Muscle layer of colon (tissue), 2 donors: ENCODE measurements at regions not wholly inside any gene's neighbourhood (a gene's known extent, or its start where the extent isn't known, plus 50 kb on each side); places are given as distances from the start of the nearest gene placed in this dataset.
A peak's percentile ranks its signal among the peaks of the same experiment; 100 is the strongest.

ENCODE experiments used
- H3K27ac ChIP-seq: one replicate; pipeline ENCODE4 v1.7.0; 2013; ENCODE audit warnings: low read depth, mild to moderate bottlenecking, low read length, moderate library complexity
- H3K27me3 ChIP-seq, 2 donors: one replicate each; pipeline ENCODE4 v1.7.0; 2013; ENCODE audit warnings: low read length in 2 of 2, mild to moderate bottlenecking in 2 of 2; ENCODE audit not compliant: insufficient read depth in 2 of 2, control insufficient read depth in 1 of 2
- H3K36me3 ChIP-seq: one replicate; pipeline ENCODE4 v1.7.0; 2013; ENCODE audit warnings: mild to moderate bottlenecking, low read length; ENCODE audit not compliant: insufficient read depth
- H3K4me1 ChIP-seq: one replicate; pipeline ENCODE4 v1.7.0; 2013; ENCODE audit warnings: mild to moderate bottlenecking, low read length; ENCODE audit not compliant: insufficient read depth
- H3K4me3 ChIP-seq, 2 donors: one replicate each; pipeline ENCODE4 v1.7.0; 2013; ENCODE audit warnings: low read length in 2 of 2, low read depth in 1 of 2, mild to moderate bottlenecking in 1 of 2, moderate library complexity in 1 of 2
- H3K9ac ChIP-seq: one replicate; pipeline ENCODE4 v1.7.0; 2013; ENCODE audit warnings: low read length
- H3K9me3 ChIP-seq: one replicate; pipeline ENCODE4 v1.7.0; 2013; ENCODE audit warnings: mild to moderate bottlenecking, low read length
- donor health status: abdominal sarcoma.
- donor health status: Adenocarcinoma of cecum.

DNA sequence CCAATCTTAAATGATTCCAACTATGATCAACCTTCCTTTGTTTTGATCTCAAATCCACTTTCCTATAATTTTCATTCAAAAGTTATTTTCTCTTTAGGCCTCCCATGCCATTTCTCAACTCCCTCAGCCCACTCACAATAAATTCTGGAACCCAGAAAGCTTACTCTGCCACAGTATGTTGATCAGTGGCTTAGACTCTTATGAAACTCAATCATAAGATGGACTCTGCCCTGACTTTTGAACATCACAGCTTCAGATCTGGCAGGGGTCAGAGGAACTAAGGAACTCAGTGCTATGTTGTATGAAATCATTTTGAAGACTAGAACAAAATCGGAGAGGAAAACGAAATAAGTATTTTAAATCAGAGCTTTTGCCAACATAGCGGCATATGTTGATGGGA is 59.8 kb upstream of the LGALSL start:
- Histone ChIP-seq H3K4me1 (no peaks in the 10 kb centered on the region), H3K27me3 (no peaks in the 10 kb centered on the region), H3K9me3 (no peaks in the 10 kb centered on the region), H3K27ac (no peak overlapping the region), H3K36me3 (no peaks in the 10 kb centered on the region), H3K4me3 (no peak overlapping the region), H3K9ac (no peak overlapping the region)

DNA sequence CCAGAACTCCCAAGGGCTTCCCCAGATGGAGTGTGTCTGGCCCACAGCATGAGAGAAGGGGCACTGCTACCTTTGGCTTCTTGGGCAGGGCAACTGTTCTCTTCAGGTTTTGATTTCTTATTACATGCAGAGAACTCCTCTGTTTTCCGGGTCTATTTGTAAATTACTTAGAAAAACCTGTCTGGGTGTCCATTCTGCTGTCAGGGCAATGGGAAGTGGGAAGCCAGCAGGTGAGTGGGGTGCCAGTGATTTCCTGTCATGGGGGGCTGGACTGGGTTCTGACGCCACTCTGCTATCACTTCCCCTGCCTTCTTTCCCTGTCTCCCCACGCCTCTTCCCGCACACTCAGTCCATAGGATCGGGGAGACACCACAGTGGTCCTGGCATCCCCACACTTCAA is 58.0 kb upstream of the LGALSL start:
- no peaks in the 10 kb centered on the region for H3K27me3 ChIP-seq

DNA sequence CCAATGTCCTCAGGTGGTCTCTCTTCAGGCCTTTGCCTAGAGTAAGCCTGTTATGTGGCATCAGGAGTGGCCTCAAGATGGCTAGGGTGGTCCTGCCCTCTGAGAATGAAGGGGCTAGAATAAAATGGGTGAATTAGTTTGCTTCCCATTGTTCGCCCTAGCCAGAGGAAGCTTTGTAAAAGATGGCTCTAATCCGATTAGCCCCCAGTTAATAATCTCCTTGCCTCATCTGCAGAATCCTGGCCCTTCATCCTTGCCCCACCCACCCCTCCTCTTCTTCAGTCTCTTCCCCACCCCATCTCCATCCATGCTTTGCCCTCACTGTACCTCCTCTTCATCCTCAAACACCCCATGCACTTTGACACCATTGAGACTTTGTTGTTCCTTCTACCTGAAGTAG is 57.4 kb upstream of the LGALSL start:
- no peak overlapping the region for H3K4me3 ChIP-seq
- H3K27me3 ChIP-seq: no peaks in the 10 kb centered on the region
- H3K9me3 ChIP-seq: no peaks in the 10 kb centered on the region
- H3K4me1 ChIP-seq: no peaks in the 10 kb centered on the region
- H3K27ac ChIP-seq: no peak overlapping the region
- no peak overlapping the region for H3K9ac ChIP-seq
- no peaks in the 10 kb centered on the region for H3K36me3 ChIP-seq

More for the DNA sequence above, 58.0 kb upstream of the LGALSL start:
- H3K36me3 ChIP-seq: no peaks in the 10 kb centered on the region
- H3K27ac ChIP-seq: no peak overlapping the region
- H3K4me1 ChIP-seq: no peaks in the 10 kb centered on the region
- no peaks in the 10 kb centered on the region for H3K9me3 ChIP-seq
- H3K4me3 ChIP-seq: no peak overlapping the region
- no peak overlapping the region for H3K9ac ChIP-seq

DNA sequence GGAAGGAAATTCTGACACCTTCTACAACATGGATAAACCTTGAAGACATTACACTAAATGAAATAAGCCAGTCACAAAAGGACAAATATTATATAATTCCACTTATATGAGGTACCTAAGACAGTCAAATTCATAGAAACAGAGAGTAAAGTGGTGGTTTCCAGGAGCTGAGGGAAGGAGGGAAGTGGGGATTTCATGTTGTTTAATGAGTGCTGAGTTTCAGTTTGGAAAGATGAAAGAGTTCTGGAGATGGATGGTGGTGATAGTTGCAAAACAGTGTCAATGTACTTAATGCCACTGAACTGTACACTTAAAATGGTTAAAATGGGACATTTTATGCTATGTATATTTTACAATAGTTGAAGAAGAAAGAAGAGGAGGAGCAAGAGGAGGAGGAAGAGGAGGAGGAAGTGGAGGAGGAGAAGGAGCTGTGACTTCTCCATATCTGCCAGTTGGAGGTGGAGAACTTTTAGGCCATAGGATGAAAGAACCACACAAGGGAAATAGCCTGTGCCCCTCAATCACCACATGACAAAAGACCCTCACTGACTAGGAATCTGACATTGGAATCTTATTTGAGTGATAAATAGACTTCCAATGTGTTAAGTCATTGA is 55.3 kb upstream of the LGALSL start:
- H3K9ac ChIP-seq: no peak overlapping the region
- H3K36me3 ChIP-seq: no peaks in the 10 kb centered on the region
- H3K9me3 ChIP-seq: no peaks in the 10 kb centered on the region
- no peak overlapping the region for H3K27ac ChIP-seq
- H3K4me3 ChIP-seq: no peak overlapping the region
- H3K4me1 ChIP-seq: peaks cover 10% of the 10 kb centered on the region
- no peaks in the 10 kb centered on the region for H3K27me3 ChIP-seq

DNA sequence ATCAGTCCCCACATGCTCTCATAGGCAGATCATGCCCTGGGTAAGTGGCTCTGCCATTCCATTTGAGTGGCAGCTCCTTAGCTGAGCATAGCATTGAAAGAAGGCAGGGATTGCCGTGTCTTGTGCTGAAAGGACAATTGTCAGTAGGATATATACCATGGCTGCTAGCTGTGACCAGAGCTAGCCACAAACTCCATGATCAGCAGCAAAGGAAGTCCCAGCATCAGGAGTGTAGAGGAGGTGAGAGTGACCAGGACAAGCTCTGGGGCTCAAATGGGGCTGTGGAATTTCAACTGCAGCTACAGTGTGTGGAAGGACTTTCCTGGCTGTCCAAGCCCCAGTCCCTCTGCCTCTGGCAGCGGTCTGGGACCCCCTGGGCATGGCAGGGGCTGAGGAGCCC is 54.4 kb upstream of the LGALSL start:
- Histone ChIP-seq H3K27me3 (no peaks in the 10 kb centered on the region), H3K9me3 (no peaks in the 10 kb centered on the region), H3K36me3 (no peaks in the 10 kb centered on the region), H3K4me3 (no peak overlapping the region), H3K9ac (no peak overlapping the region), H3K4me1 (peaks cover 19% of the 10 kb centered on the region), H3K27ac (no peak overlapping the region)

DNA sequence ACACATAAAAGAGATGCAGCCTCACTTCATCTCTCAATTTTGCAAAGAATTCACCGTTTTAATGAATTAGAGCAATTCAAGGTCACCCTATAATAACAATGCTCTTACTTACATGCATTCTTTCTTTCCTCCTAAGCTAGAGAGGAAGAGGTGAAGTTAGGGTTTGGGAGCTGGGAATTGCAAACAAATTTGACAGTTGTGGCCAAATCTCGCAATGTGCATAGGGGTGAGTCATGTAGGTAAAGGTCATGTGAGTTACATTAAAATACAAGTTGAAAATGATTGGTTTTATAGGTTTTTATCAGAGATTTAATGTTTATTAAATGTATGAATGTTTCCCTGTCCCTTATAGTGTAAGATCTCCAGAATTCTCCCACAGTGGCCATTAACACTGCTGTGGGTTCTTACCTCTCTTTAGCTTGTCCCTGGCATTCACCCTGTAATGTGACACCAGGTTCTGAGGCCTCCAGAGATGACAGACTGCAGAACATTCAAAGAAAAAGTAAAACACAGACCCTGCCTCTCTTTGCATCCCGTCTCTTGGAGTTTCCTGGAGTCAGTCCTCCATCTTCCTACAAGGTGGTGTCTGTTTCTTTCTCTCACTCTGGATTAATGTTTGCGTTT is 53.7 kb upstream of the LGALSL start:
- no peak overlapping the region for H3K4me3 ChIP-seq
- H3K27ac ChIP-seq: no peak overlapping the region
- H3K9ac ChIP-seq: no peak overlapping the region
- H3K27me3 ChIP-seq: no peaks in the 10 kb centered on the region
- H3K4me1 ChIP-seq: peaks cover 22% of the 10 kb centered on the region
- H3K9me3 ChIP-seq: no peaks in the 10 kb centered on the region
- no peaks in the 10 kb centered on the region for H3K36me3 ChIP-seq

DNA sequence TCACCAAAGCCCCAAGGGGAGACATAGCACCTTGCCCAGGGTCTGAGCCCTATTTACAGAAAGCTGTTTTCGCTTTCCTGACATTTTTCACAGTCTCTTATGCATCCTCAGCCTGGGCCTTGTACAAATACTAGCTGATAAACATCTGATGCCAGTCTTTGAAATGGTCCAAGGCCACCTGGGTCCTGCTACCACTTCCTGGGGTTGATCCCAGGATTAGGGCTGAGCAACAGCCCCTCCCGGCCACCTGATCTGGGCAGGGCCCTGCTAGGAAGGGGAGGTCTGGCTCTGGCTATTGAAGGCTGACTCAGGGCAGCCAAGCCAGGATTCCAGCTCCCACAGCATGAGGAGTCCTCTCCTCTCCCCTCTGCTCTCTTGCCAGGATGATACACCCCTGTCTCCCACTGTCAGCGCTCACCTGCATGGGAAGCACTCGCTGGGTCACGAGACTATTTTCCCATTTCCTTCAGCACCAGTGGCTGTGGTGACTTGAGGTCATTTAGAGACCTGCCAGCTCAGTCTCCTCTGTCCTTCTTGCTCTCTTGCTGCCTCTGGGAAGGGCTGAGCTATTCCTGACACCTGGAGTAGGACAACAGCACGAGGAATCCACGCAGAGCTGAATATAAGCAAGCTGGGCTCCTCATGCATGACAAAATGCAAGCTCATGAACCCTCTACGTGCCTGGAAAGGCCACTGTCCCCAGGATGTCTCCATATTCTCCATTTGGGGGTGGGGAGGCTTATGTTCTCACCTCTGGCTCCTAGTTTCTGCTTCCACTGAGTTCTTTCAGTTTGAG is 53.0 kb upstream of the LGALSL start:
- H3K27me3 ChIP-seq: no peaks in the 10 kb centered on the region
- no peaks in the 10 kb centered on the region for H3K9me3 ChIP-seq
- no peak overlapping the region for H3K27ac ChIP-seq
- no peak overlapping the region for H3K9ac ChIP-seq
- no peak overlapping the region for H3K4me3 ChIP-seq
- H3K4me1 ChIP-seq: peaks cover 28% of the 10 kb centered on the region
- no peaks in the 10 kb centered on the region for H3K36me3 ChIP-seq

DNA sequence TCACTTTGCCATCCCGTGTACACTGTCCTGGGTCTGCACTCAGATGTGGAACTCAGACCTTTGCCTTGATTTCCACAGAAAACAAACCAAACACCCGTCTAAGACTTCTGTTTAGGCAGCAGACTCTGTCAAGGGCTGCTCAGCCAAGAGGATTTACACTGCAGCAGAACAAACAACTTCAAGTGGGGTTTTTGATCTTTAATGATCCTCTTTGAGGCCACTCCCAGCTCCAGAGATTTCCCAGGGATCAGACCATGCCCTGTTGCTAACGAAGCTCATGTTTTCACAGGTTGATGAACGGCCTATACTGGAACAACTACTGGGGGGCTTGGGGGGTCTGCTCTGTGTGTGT is 52.5 kb upstream of the LGALSL start:
- Histone ChIP-seq H3K27me3 (no peaks in the 10 kb centered on the region), H3K4me3 (no peak overlapping the region), H3K27ac (no peak overlapping the region), H3K9me3 (no peaks in the 10 kb centered on the region), H3K4me1 (peaks cover 34% of the 10 kb centered on the region), H3K36me3 (no peaks in the 10 kb centered on the region), H3K9ac (no peak overlapping the region)

DNA sequence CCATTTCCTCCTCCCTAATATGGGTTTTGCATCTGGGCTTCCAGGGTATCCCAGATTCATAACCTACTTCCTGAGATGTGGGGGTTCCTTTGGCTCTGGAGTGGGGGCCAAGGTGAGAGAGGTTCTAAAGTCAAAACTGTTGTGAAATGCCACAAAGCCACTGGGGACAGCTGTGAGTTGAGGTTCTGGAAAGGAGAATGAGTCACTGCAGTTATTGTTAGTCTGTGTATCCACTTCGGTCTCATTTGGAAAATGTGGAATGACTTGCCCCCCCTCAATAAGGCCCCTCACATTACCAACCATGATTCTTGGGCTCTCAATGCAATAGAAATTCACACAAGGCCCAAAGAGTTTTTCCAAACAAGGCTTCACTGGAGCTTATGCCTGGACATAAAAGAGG is 51.1 kb upstream of the LGALSL start:
- peaks cover 35% of the 10 kb centered on the region for H3K4me1 ChIP-seq
- H3K9ac ChIP-seq: no peak overlapping the region
- H3K9me3 ChIP-seq: no peaks in the 10 kb centered on the region
- H3K4me3 ChIP-seq: peak overlapping the region in 1 of 2 donors; percentile 26
- H3K36me3 ChIP-seq: no peaks in the 10 kb centered on the region
- H3K27ac ChIP-seq: no peak overlapping the region
- no peaks in the 10 kb centered on the region for H3K27me3 ChIP-seq

DNA sequence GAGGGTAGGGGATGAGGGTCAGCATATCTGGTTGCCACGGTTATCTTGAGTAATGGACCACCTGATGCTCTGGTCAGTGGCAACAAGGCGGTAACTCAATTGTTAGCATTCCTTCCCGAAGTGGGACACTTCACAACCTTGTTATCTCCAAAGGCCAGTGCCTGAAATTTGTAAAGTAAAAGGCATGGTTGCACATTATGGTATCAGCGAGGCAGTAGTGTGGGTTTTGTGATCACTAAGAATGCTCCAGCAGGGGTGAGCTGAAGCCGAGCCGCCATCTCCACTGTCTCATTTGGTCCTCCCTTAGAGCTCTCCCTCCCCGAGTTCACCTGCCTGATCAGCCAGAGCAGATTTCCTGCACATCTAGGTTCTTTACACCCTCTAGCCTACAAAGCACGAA is 50.5 kb upstream of the LGALSL start:
- H3K9ac ChIP-seq: no peak overlapping the region
- no peaks in the 10 kb centered on the region for H3K9me3 ChIP-seq
- peak overlapping the region in 1 of 2 donors; percentile 26 for H3K4me3 ChIP-seq
- peaks cover 35% of the 10 kb centered on the region for H3K4me1 ChIP-seq
- H3K36me3 ChIP-seq: no peaks in the 10 kb centered on the region
- peak overlapping the region; percentile 53 for H3K27ac ChIP-seq
- H3K27me3 ChIP-seq: no peaks in the 10 kb centered on the region

DNA sequence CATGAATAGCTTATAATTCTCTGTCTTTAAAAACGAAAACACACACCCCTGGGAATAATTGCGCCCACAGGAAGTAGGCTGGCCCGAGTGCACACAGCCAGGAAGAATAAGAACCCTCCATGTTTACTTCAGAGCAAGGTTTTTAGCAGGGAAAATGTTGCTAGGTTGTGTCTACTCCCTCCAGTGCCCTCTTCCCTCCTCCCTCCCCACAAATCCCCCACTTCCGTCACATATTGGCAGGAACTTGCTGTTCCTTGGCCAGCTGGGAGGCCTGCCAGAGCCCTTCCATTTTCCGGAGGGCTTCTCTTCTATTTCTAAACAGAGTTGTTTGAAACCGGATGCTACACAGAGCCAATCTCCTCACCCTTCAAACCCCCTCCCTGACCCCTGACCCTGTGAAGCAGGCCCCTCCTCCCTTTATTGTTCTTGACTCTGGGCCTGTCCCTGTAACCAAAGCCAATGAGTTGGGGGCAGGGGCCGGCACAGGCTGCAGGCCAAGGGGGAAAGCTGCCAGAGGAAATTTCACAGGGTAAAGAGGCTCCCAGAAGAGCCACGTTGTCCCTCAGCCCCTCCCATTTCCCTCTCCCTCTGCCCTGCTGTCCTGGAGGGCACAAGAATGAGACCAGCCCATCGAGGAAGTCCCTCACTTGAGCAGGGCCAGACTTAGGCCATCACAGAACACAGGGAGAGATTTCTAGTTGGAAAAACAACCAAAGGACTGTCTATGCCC is 49.8 kb upstream of the LGALSL start:
- peak overlapping the region; percentile 8 to 26 for H3K4me3 ChIP-seq
- H3K27ac ChIP-seq: peak overlapping the region; percentile 53
- peaks cover 35% of the 10 kb centered on the region for H3K4me1 ChIP-seq
- H3K9ac ChIP-seq: no peak overlapping the region
- no peaks in the 10 kb centered on the region for H3K36me3 ChIP-seq
- H3K27me3 ChIP-seq: no peaks in the 10 kb centered on the region
- no peaks in the 10 kb centered on the region for H3K9me3 ChIP-seq
